ENCODE measurements at regions not wholly inside any gene's neighbourhood (a gene's known extent, or its start where the extent isn't known, plus 50 kb on each side); places are given as distances from the start of the nearest gene placed in this dataset.

DNA sequence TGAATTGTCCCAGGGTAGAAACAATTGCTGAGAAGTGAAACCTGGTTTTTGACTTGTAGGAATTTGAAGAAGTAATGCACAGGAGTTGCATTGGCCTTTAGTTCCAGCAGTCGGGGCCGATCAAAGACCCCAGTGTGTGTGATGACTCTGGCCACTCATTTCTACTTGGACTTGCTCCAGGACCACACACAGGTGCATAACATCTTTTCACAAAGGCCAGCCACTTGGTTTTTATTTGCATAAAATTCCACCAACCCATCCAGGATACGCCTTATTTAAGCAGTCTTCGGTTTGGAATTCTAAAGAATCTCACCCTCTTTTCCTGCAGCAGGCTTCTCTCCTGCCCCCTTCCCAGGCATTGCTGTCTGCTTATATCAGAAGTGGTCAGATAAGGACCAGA lies 162.0 kb upstream of the HABP2 start:
- DNase-seq (ENCODE audit: low spot score): no peak
- H3K4me1 Mint-ChIP-seq (ENCODE audit: unreplicated experiment): no peaks in the 10 kb centered on the region
- no peaks in the 10 kb centered on the region for H3K9me3 Mint-ChIP-seq (ENCODE audit: unreplicated experiment)
- H3K27me3 Mint-ChIP-seq (ENCODE audit: unreplicated experiment): no peaks in the 10 kb centered on the region
- TF ChIP-seq, protein P1, sequence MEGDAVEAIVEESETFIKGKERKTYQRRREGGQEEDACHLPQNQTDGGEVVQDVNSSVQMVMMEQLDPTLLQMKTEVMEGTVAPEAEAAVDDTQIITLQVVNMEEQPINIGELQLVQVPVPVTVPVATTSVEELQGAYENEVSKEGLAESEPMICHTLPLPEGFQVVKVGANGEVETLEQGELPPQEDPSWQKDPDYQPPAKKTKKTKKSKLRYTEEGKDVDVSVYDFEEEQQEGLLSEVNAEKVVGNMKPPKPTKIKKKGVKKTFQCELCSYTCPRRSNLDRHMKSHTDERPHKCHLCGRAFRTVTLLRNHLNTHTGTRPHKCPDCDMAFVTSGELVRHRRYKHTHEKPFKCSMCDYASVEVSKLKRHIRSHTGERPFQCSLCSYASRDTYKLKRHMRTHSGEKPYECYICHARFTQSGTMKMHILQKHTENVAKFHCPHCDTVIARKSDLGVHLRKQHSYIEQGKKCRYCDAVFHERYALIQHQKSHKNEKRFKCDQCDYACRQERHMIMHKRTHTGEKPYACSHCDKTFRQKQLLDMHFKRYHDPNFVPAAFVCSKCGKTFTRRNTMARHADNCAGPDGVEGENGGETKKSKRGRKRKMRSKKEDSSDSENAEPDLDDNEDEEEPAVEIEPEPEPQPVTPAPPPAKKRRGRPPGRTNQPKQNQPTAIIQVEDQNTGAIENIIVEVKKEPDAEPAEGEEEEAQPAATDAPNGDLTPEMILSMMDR (IDR thresholded peaks at IDR 0.05; ENCODE audit: unreplicated experiment): no peak
- H3K27ac Mint-ChIP-seq (ENCODE audit: unreplicated experiment): no peak overlapping the region
- no peaks in the 10 kb centered on the region for H3K36me3 Mint-ChIP-seq (ENCODE audit: low read depth, unreplicated experiment)
- no peak overlapping the region for H3K4me3 Mint-ChIP-seq (ENCODE audit: unreplicated experiment)

DNA sequence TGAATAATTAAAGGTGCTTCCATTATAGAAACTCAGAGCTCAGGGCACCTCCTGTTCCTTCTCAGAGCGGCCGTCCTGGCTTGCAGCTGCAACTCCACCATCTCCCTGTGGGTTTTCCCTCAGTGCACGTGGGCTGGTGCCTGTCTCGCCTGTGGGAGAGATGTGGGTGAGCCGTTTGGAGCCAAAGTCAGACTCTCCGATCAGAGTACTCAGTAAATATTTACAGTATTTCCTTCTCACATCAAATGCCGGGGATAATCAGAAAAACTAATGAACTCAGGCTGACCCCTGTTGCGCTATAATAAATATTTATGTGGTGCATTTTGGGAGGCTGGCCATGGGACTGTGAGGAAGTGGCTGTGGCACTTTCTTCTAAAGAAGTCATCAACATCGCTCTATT lies 155.8 kb upstream of the HABP2 start:
- no peaks in the 10 kb centered on the region for H3K36me3 Mint-ChIP-seq (ENCODE audit: low read depth, unreplicated experiment)
- peaks cover 4% of the 10 kb centered on the region for H3K4me1 Mint-ChIP-seq (ENCODE audit: unreplicated experiment)
- peaks cover 2% of the 10 kb centered on the region for H3K27me3 Mint-ChIP-seq (ENCODE audit: unreplicated experiment)
- no peak overlapping the region for H3K4me3 Mint-ChIP-seq (ENCODE audit: unreplicated experiment)
- TF ChIP-seq, protein P1 (IDR thresholded peaks at IDR 0.05; ENCODE audit: unreplicated experiment): no peak
- H3K27ac Mint-ChIP-seq (ENCODE audit: unreplicated experiment): no peak overlapping the region
- no peak for DNase-seq (ENCODE audit: low spot score)
- no peaks in the 10 kb centered on the region for H3K9me3 Mint-ChIP-seq (ENCODE audit: unreplicated experiment)

DNA sequence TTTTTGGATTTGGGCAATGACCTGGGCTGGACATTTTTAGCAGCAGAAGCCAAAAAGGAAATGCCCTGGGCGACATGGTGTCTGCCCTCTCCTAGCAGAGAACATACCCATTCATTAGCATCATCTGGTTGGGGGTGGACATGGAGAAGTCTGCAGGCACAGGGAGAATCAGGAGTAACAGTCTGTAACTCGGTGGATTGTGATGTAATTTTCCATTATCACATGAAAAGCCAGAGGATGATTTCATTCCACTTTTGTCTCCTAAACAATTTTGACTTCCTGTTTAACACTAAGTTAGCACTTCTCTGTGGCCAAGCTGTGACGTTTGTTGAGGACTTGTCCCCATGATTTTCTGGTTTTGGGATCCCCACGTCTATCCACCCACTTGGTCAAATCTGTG lies 153.8 kb upstream of the HABP2 start:
- TF ChIP-seq, protein P1 (IDR thresholded peaks at IDR 0.05; ENCODE audit: unreplicated experiment): no peak
- H3K4me3 Mint-ChIP-seq (ENCODE audit: unreplicated experiment): no peak overlapping the region
- H3K27ac Mint-ChIP-seq (ENCODE audit: unreplicated experiment): no peak overlapping the region
- H3K36me3 Mint-ChIP-seq (ENCODE audit: low read depth, unreplicated experiment): no peaks in the 10 kb centered on the region
- no peak for DNase-seq (ENCODE audit: low spot score)
- H3K4me1 Mint-ChIP-seq (ENCODE audit: unreplicated experiment): peaks cover 12% of the 10 kb centered on the region
- peaks cover 2% of the 10 kb centered on the region for H3K27me3 Mint-ChIP-seq (ENCODE audit: unreplicated experiment)
- H3K9me3 Mint-ChIP-seq (ENCODE audit: unreplicated experiment): no peaks in the 10 kb centered on the region

DNA sequence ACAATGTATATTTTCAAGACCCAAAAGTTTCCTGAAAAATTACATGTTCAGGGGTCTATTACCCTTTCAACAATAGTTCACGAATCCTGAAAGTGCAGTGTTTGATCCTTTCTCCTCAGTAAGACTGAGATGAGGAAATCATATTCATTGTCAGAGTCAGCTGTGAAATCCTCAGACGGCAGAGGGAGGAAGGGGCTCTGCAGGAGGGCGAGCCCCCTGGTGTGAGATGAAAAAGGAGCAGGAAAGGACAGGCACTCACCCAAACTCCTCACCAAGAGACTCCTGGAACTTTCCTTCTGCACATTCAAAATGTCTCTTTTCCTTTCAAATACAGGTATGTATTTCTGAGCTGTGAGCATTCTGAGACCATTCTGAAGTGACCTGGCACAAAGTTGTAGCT lies 150.3 kb upstream of the HABP2 start:
- H3K4me3 Mint-ChIP-seq (ENCODE audit: unreplicated experiment): no peak overlapping the region
- no peaks in the 10 kb centered on the region for H3K36me3 Mint-ChIP-seq (ENCODE audit: low read depth, unreplicated experiment)
- DNase-seq (ENCODE audit: low spot score): no peak
- H3K27me3 Mint-ChIP-seq (ENCODE audit: unreplicated experiment): peaks cover 2% of the 10 kb centered on the region
- no peak overlapping the region for H3K27ac Mint-ChIP-seq (ENCODE audit: unreplicated experiment)
- H3K4me1 Mint-ChIP-seq (ENCODE audit: unreplicated experiment): peaks cover 12% of the 10 kb centered on the region
- H3K9me3 Mint-ChIP-seq (ENCODE audit: unreplicated experiment): no peaks in the 10 kb centered on the region
- TF ChIP-seq, protein P1 (IDR thresholded peaks at IDR 0.05; ENCODE audit: unreplicated experiment): no peak

DNA sequence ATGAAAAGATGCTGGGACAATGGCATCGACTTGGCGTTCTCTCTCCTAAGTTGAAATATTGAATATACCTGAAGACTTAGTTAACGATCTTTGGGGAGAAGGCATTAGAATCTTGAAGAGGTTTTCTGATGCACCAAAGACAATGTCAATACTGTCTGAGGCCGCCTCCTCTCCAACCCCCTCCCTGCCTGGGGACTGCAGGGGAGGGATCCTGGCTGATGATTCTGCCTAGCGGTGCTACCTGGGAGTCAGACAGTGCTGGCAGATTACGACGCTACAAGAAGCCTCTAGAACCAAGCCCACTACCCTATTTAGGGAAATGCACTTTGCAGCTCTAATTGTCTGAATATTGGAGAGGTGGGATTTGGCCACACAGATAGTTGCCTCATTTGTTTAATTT lies 145.6 kb upstream of the HABP2 start:
- H3K27ac Mint-ChIP-seq (ENCODE audit: unreplicated experiment): no peak overlapping the region
- H3K9me3 Mint-ChIP-seq (ENCODE audit: unreplicated experiment): no peaks in the 10 kb centered on the region
- H3K36me3 Mint-ChIP-seq (ENCODE audit: low read depth, unreplicated experiment): no peaks in the 10 kb centered on the region
- no peaks in the 10 kb centered on the region for H3K27me3 Mint-ChIP-seq (ENCODE audit: unreplicated experiment)
- peaks cover 32% of the 10 kb centered on the region for H3K4me1 Mint-ChIP-seq (ENCODE audit: unreplicated experiment)
- H3K4me3 Mint-ChIP-seq (ENCODE audit: unreplicated experiment): no peak overlapping the region
- TF ChIP-seq, protein P1 (IDR thresholded peaks at IDR 0.05; ENCODE audit: unreplicated experiment): no peak
- no peak for DNase-seq (ENCODE audit: low spot score)
